ENCODE measurements at regions not wholly inside any gene's neighbourhood (a gene's known extent, or its start where the extent isn't known, plus 50 kb on each side); places are given as distances from the start of the nearest gene placed in this dataset.

DNA sequence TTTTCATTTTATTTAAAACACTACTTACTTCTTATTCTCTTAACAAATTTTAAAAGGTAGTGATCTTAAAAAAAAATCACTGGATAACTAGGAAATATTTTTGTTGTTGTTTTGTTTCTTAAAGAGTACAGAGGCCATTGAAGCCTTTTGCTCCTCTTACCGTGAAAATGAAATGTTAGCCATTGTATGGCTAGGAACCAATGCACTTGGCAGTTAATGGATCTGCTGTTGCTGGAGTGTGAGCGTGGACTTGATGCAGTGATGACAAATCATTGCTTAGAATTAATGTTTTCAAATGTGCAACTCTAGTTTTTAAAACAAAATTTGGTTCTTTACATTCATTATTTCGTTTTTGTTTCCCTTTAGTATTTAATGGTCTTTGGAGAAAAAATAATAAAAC, 162.3 kb downstream of the HAUS1 start:
- in situ Hi-C loops (cut with MboI), result no loop called here
- Histone ChIP-seq H2AFZ (no peak overlapping the region), H3K79me2 (ENCODE audit: insufficient read depth) (peaks cover 20% of the 10 kb centered on the region; the same call in 1 of the 2 replicates), H3K27me3 (replicated peaks; ENCODE audit: insufficient read depth) (no peaks in the 10 kb centered on the region), H3K36me3 (ENCODE audit: low read depth) (peaks cover 18% of the 10 kb centered on the region; the same call in 1 of the 2 replicates), H3F3A (ENCODE audit: insufficient read depth) (peaks cover 10% of the 10 kb centered on the region), H3K9me2 (ENCODE audit: insufficient read depth) (no peaks in the 10 kb centered on the region), H3K4me2 (ENCODE audit: unreplicated experiment) (no peak overlapping the region), H4K20me1 (ENCODE audit: insufficient read depth) (no peaks in the 10 kb centered on the region), H3K4me3 (no peak overlapping the region), H3K4me1 (ENCODE audit: insufficient read depth) (peaks cover 13% of the 10 kb centered on the region), H3K9me3 (ENCODE audit: low read depth) (no peaks in the 10 kb centered on the region), H3K9ac (no peak overlapping the region), H3K27ac (no peak overlapping the region)
- WGBS, 2 experiments (ENCODE audit: low coverage in 1 of 2, low lambda C conversion rate in 2 of 2, missing lambda C conversion rate in 2 of 2), result 62 to 67% methylated on average over 3 of the region's 3 CpGs
- no peak for DNase-seq
- TF ChIP-seq EZH2 (IDR thresholded peaks at IDR 0.05; ENCODE audit: insufficient read depth, poor library complexity, severe bottlenecking) (no peak), EZH2phosphoT487 (IDR thresholded peaks at IDR 0.05; ENCODE audit: insufficient read depth, low read depth) (no peak)

DNA sequence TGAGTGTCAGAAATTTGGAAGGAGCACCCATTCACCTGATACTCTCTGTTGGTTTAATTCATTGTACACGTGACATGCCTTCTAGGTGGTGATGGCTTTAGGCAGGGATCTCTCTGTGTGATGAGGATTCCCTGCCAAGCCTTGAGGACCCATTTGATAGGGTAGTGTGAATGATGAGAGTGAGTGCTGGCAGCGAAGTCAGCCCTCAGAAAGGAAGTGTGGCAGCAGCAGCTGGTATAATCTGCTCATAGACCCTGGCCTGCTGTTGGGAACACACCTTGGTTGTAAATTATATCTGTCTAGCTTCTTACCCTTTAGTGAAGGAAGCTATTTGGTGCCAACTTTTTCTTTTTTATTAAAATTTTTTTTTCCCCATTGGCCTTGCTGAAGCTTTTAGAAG, 164.5 kb downstream of the HAUS1 start:
- Histone ChIP-seq H3K9ac (no peak overlapping the region), H3F3A (ENCODE audit: insufficient read depth) (no peaks in the 10 kb centered on the region)

DNA sequence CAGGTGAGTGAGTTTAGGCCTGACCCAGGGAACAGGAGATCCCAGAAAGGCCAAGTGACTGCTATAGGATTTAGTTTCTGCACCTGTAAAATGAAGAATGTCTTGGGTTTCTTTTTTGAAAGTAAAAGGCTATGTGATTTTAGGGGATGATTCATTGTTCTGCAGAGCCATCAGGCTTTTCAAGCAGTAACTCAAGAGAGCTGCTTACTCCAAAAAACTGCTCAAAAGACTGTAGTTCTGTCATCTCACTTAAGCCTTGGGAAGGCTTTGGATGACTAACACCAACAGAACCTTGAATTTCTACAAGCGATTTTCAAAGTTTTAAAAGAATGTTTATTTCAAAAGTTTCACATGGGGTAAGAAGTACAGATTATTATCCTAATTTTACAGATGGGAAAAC, 165.1 kb downstream of the HAUS1 start:
- in situ Hi-C loops (cut with MboI), result no loop called here
- no peaks in the 10 kb centered on the region for H4K20me1 ChIP-seq (ENCODE audit: insufficient read depth)
- no peaks in the 10 kb centered on the region for H3K27me3 ChIP-seq (replicated peaks; ENCODE audit: insufficient read depth)
- no peak overlapping the region for H3K4me3 ChIP-seq
- WGBS, 2 experiments (ENCODE audit: low coverage in 1 of 2, low lambda C conversion rate in 2 of 2, missing lambda C conversion rate in 2 of 2), result 97% methylated on average over 1 of the region's 1 CpG
- no peak for TF ChIP-seq EZH2 (IDR thresholded peaks at IDR 0.05; ENCODE audit: insufficient read depth, poor library complexity, severe bottlenecking)
- no peak for TF ChIP-seq EZH2phosphoT487 (IDR thresholded peaks at IDR 0.05; ENCODE audit: insufficient read depth, low read depth)
- no peak overlapping the region for H3K27ac ChIP-seq
- H3K4me1 ChIP-seq (ENCODE audit: insufficient read depth), result no peaks in the 10 kb centered on the region
- no peak overlapping the region for H2AFZ ChIP-seq
- no peaks in the 10 kb centered on the region for H3K9me2 ChIP-seq (ENCODE audit: insufficient read depth)
- H3K9ac ChIP-seq, result no peak overlapping the region
- H3K9me3 ChIP-seq (ENCODE audit: low read depth), result no peaks in the 10 kb centered on the region
- H3F3A ChIP-seq (ENCODE audit: insufficient read depth), result no peaks in the 10 kb centered on the region
- H3K4me2 ChIP-seq (ENCODE audit: unreplicated experiment), result no peak overlapping the region
- DNase-seq, result no peak
- peaks cover 3% of the 10 kb centered on the region; the same call in 1 of the 2 replicates for H3K36me3 ChIP-seq (ENCODE audit: low read depth)
- 0 out of 2 replicates have a peak, but pooled peaks cover 9% of the 10 kb centered on the region for H3K79me2 ChIP-seq (ENCODE audit: insufficient read depth)

More for the DNA sequence above, 164.5 kb downstream of the HAUS1 start:
- H3K79me2 ChIP-seq (ENCODE audit: insufficient read depth), result 0 out of 2 replicates have a peak, but pooled peaks cover 9% of the 10 kb centered on the region
- no peaks in the 10 kb centered on the region for H3K4me1 ChIP-seq (ENCODE audit: insufficient read depth)
- H3K27ac ChIP-seq, result no peak overlapping the region
- no peaks in the 10 kb centered on the region for H3K9me2 ChIP-seq (ENCODE audit: insufficient read depth)
- peaks cover 10% of the 10 kb centered on the region; the same call in 1 of the 2 replicates for H3K36me3 ChIP-seq (ENCODE audit: low read depth)
- H3K4me3 ChIP-seq, result no peak overlapping the region
- no peaks in the 10 kb centered on the region for H4K20me1 ChIP-seq (ENCODE audit: insufficient read depth)
- DNase-seq, result no peak
- no peak overlapping the region for H2AFZ ChIP-seq
- TF ChIP-seq EZH2 (IDR thresholded peaks at IDR 0.05; ENCODE audit: insufficient read depth, poor library complexity, severe bottlenecking) (no peak), EZH2phosphoT487 (IDR thresholded peaks at IDR 0.05; ENCODE audit: insufficient read depth, low read depth) (no peak)
- H3K4me2 ChIP-seq (ENCODE audit: unreplicated experiment), result no peak overlapping the region
- no peaks in the 10 kb centered on the region for H3K27me3 ChIP-seq (replicated peaks; ENCODE audit: insufficient read depth)
- no peaks in the 10 kb centered on the region for H3K9me3 ChIP-seq (ENCODE audit: low read depth)
- 100% methylated on average over 2 of the region's 2 CpGs for WGBS, 2 experiments (ENCODE audit: low coverage in 1 of 2, low lambda C conversion rate in 2 of 2, missing lambda C conversion rate in 2 of 2)
- in situ Hi-C loops (cut with MboI), result no loop called here

DNA sequence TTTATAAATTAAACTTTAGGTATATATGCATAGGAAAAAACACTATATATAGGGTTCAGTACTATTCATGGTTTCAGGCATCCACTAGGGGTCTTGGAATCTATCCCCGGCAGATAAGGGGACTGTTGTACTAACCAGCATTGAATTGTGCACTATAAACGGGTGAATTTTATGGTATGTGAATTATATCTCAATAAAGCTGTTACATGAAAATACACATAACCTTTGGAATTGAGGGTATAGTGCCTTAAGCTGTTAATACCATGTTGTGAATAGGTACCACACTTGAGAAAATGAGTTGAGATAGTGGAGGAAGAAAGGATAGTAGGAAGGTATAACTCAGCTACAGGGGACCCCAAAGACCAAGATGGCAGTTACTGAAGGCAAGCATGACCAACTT, 167.3 kb downstream of the HAUS1 start:
- 0 out of 2 replicates have a peak, but pooled peaks cover under 1% of the 10 kb centered on the region for H3K79me2 ChIP-seq (ENCODE audit: insufficient read depth)
- no peak overlapping the region for H3K4me2 ChIP-seq (ENCODE audit: unreplicated experiment)
- no peaks in the 10 kb centered on the region for H3F3A ChIP-seq (ENCODE audit: insufficient read depth)
- H3K4me1 ChIP-seq (ENCODE audit: insufficient read depth), result no peaks in the 10 kb centered on the region
- no peaks in the 10 kb centered on the region for H3K27me3 ChIP-seq (replicated peaks; ENCODE audit: insufficient read depth)
- H3K36me3 ChIP-seq (ENCODE audit: low read depth), result no peaks in the 10 kb centered on the region
- DNase-seq, result no peak
- TF ChIP-seq EZH2 (IDR thresholded peaks at IDR 0.05; ENCODE audit: insufficient read depth, poor library complexity, severe bottlenecking), result no peak
- no peak for TF ChIP-seq EZH2phosphoT487 (IDR thresholded peaks at IDR 0.05; ENCODE audit: insufficient read depth, low read depth)
- no peak overlapping the region for H3K4me3 ChIP-seq
- in situ Hi-C loops (cut with MboI), result no loop called here
- no peaks in the 10 kb centered on the region for H4K20me1 ChIP-seq (ENCODE audit: insufficient read depth)
- no peak overlapping the region for H3K9ac ChIP-seq
- H3K9me3 ChIP-seq (ENCODE audit: low read depth), result no peaks in the 10 kb centered on the region
- no peak overlapping the region for H3K27ac ChIP-seq
- no peaks in the 10 kb centered on the region for H3K9me2 ChIP-seq (ENCODE audit: insufficient read depth)
- 93 to 94% methylated on average over 2 of the region's 2 CpGs for WGBS, 2 experiments (ENCODE audit: low coverage in 1 of 2, low lambda C conversion rate in 2 of 2, missing lambda C conversion rate in 2 of 2)
- H2AFZ ChIP-seq, result no peak overlapping the region

DNA sequence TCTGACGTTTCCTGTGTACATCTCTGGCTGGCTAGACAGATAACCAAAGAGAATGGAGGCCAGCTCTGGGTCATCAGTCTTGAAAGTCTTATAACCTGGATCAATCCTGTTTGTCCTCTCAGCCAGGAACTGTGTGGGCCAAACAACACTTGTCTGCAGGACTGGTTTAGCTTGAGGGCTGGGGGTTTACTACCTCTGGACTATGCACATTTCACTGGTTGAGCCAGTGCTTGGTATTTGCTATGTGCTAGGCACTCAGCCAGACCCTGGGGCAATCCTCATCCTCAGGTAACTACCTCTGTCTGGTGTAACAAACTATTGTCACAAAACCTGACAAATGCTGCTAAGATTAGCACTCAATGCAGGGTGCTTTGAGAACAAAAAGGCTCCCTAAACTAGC, 169.7 kb downstream of the HAUS1 start:
- 100% methylated on average over 1 of the region's 1 CpG for WGBS, 2 experiments (ENCODE audit: low coverage in 1 of 2, low lambda C conversion rate in 2 of 2, missing lambda C conversion rate in 2 of 2)
- Histone ChIP-seq H3K4me1 (ENCODE audit: insufficient read depth) (peaks cover 8% of the 10 kb centered on the region), H4K20me1 (ENCODE audit: insufficient read depth) (no peaks in the 10 kb centered on the region), H3K4me3 (no peak overlapping the region), H3K9me2 (ENCODE audit: insufficient read depth) (no peaks in the 10 kb centered on the region), H3K36me3 (ENCODE audit: low read depth) (no peaks in the 10 kb centered on the region), H3K27ac (no peak overlapping the region), H3K9me3 (ENCODE audit: low read depth) (no peaks in the 10 kb centered on the region), H2AFZ (no peak overlapping the region), H3K27me3 (replicated peaks; ENCODE audit: insufficient read depth) (no peaks in the 10 kb centered on the region), H3K79me2 (ENCODE audit: insufficient read depth) (no peaks in the 10 kb centered on the region), H3K4me2 (ENCODE audit: unreplicated experiment) (no peak overlapping the region), H3K9ac (no peak overlapping the region), H3F3A (ENCODE audit: insufficient read depth) (0 out of 2 replicates have a peak, but pooled peaks cover 5% of the 10 kb centered on the region)
- DNase-seq, result no peak
- in situ Hi-C loops (cut with MboI), result no loop called here
- TF ChIP-seq EZH2 (IDR thresholded peaks at IDR 0.05; ENCODE audit: insufficient read depth, poor library complexity, severe bottlenecking), result no peak
- no peak for TF ChIP-seq EZH2phosphoT487 (IDR thresholded peaks at IDR 0.05; ENCODE audit: insufficient read depth, low read depth)
